BE2C (cell line): ENCODE measurements at regions not wholly inside any gene's neighbourhood (a gene's known extent, or its start where the extent isn't known, plus 50 kb on each side); places are given as distances from the start of the nearest gene placed in this dataset.

ENCODE experiments used
- DNase-seq: peaks from one replicate; pipeline ENCODE4 v3.0.0-alpha.2; 2020
- H3K27me3 ChIP-seq: fragments of 250-450 bp; sonication (Bioruptor Pico); 2 replicates; pipeline ENCODE4 v1.5.1; 2020; ENCODE audit warnings: mild to moderate bottlenecking
- H3K36me3 ChIP-seq: fragments of 250-450 bp; sonication (Bioruptor Pico); 2 replicates; pipeline ENCODE4 v1.5.1; 2020; ENCODE audit warnings: mild to moderate bottlenecking
- H3K4me1 ChIP-seq: fragments of 250-450 bp; sonication (Bioruptor Pico); 2 replicates; pipeline ENCODE4 v1.5.1; 2020
- H3K4me3 ChIP-seq: 2 replicates; pipeline ENCODE4 v1.5.1; 2011; ENCODE audit warnings: low read depth, low read length
- H3K9me3 ChIP-seq: fragments of 250-450 bp; sonication (Bioruptor Pico); 2 replicates; pipeline ENCODE4 v1.5.1; 2020
- CTCF ChIP-seq: IDR thresholded peaks from 2 replicates; pipeline ENCODE4 v1.5.1; 2012; ENCODE audit warnings: mild to moderate bottlenecking, low read depth, low read length

DNA sequence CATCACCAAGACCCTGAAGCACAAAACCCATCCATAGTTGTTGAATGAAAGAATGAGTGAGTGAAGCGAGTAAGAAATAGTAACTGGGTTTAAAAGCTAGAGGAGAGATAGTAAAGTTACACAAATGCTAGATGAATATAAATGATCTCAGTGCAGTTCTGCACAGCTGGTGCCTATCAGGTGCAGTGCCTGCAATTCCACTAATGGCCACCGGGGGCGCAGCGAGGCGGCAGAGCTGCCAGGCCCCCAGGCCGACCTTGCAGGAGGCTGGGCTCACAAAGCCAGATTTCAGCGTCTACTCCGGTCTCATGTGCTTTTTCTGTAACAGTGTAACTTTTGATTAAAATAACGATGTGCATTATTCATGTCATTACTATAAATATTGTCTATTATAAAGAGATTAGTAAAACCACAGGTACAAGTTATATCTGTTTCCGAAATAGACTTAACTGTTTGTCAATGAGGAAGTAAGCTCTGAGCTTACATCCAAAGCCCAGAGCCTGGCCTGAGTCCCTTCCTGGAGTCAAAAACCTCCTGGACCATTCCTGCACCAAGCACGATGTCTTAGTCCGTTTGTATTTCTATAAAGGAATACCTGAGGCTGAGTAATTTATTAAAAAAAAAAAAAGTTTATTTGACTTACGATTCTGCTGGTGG, 477.6 kb downstream of the NPHP4 start:
- no peaks in the 10 kb centered on the region for H3K36me3 ChIP-seq
- no peak overlapping the region for H3K4me3 ChIP-seq
- peak; percentile 82 for TF ChIP-seq CTCF
- no peaks in the 10 kb centered on the region for H3K4me1 ChIP-seq
- H3K27me3 ChIP-seq, result no peaks in the 10 kb centered on the region
- DNase-seq, result peak; percentile 64
- no peaks in the 10 kb centered on the region for H3K9me3 ChIP-seq

DNA sequence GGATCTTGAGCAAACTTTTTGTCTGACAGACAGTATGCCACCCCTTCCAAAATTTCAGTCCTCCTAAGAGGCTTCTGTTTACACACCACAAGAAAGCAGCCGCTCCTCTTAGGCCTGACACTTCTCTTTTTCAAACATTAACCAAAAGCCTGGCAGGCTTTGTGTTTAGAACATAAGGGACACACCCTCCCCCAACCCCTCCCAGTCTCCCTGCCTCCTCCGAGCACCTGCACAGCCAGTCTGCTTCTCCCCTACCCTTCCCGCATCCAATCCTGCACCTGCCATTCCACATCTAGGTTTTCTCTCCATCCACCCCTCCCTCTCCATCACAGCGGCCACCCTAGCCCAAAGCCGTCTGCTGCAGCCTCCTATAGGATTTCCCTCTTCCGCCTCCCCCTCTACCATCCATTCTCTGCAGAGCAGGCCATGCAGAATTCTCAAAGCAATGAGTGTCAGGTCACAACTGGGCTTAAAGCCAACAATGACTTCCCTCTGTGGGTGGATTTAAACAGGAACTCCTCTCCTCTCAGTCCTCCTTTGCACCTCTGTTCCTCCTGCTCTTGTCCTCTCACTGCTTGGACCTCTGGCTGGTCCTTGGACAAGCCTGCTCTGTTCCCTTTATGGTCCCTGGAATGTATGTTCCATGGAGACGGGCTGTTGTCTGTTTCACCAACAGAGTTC, 478.2 kb downstream of the NPHP4 start:
- Histone ChIP-seq H3K9me3 (no peaks in the 10 kb centered on the region), H3K27me3 (no peaks in the 10 kb centered on the region), H3K4me3 (no peak overlapping the region), H3K36me3 (no peaks in the 10 kb centered on the region), H3K4me1 (no peaks in the 10 kb centered on the region)
- no peak for DNase-seq
- TF ChIP-seq CTCF, result no peak

DNA sequence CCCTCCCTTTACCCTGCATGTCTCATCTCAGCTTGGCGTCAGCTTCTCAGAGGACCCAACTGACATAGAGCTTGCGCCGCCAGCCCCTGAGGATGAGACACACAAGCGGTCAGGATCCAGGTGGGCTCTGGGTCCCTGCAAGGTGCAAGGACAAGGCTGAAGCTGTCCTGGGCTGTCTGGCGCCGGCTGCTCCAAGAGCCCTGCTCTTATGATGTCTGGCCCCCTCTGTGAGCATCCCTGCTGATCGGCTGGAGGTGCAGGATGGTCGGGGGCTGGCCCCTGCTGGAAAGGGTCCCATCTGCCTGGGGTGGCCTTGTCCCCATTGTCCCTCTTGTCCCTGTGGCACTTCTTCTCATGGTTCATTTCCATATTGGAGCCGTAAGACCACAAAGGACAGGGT, 479.0 kb downstream of the NPHP4 start:
- no peaks in the 10 kb centered on the region for H3K9me3 ChIP-seq
- H3K36me3 ChIP-seq, result no peaks in the 10 kb centered on the region
- no peak for TF ChIP-seq CTCF
- no peak for DNase-seq
- no peak overlapping the region for H3K4me3 ChIP-seq
- H3K4me1 ChIP-seq, result no peaks in the 10 kb centered on the region
- H3K27me3 ChIP-seq, result no peaks in the 10 kb centered on the region

GRCh38 chr1:5511381-5512097, 480.7 kb downstream of the NPHP4 start:
- Histone ChIP-seq H3K4me1 (no peaks in the 10 kb centered on the region), H3K4me3 (no peak overlapping the region), H3K36me3 (no peaks in the 10 kb centered on the region), H3K27me3 (no peaks in the 10 kb centered on the region), H3K9me3 (no peaks in the 10 kb centered on the region)
- DNase-seq, result no peak
- TF ChIP-seq CTCF, result no peak

GRCh38 chr1:5509664-5510452, 482.4 kb downstream of the NPHP4 start:
- DNase-seq, result peak; percentile 48
- no peaks in the 10 kb centered on the region for H3K36me3 ChIP-seq
- peak; percentile 80 for TF ChIP-seq CTCF
- no peaks in the 10 kb centered on the region for H3K27me3 ChIP-seq
- no peaks in the 10 kb centered on the region for H3K4me1 ChIP-seq
- H3K9me3 ChIP-seq, result no peaks in the 10 kb centered on the region
- H3K4me3 ChIP-seq, result no peak overlapping the region
